Body of pancreas (tissue), 4 donors: ENCODE measurements at regions not wholly inside any gene's neighbourhood (a gene's known extent, or its start where the extent isn't known, plus 50 kb on each side); places are given as distances from the start of the nearest gene placed in this dataset.

Experiments
- ATAC-seq: fragments of 150-250 bp; one replicate; pipeline ENCODE4 v1.9.1; 2016
- DNase-seq, 4 donors: peaks; one replicate each; pipeline ENCODE4 v3.0.0-alpha.2; 2019
- H3K27ac ChIP-seq, 4 donors: fragments of 200-600 bp; sonication (generic); 1 replicate in 3 of 4; 2 replicates in 1 of 4; pipeline versions ENCODE4 v1.5.1 to v1.6.1; 2016 to 2019; ENCODE audit warnings: mild to moderate bottlenecking in 1 of 4, mixed read lengths in 1 of 4, moderate library complexity in 1 of 4
- H3K27me3 ChIP-seq, 2 donors: fragments of 200-600 bp; sonication (generic); one replicate each; pipeline ENCODE4 v1.6.0; 2016; ENCODE audit warnings: mild to moderate bottlenecking in 1 of 2
- H3K36me3 ChIP-seq, 2 donors: fragments of 200-600 bp; sonication (generic); replicated peaks in 1 of 2; 2 replicates each; pipeline ENCODE4 v1.5.1; 2016; ENCODE audit warnings: low read depth in 2 of 2; ENCODE audit not compliant: insufficient read depth in 1 of 2
- H3K4me1 ChIP-seq: fragments of 200-600 bp; sonication (generic); one replicate; pipeline ENCODE4 v1.6.0; 2016
- H3K4me3 ChIP-seq, 2 donors: fragments of 200-600 bp; sonication (generic); 1 replicate in 1 of 2; 2 replicates in 1 of 2; pipeline ENCODE4 v1.5.1; 2016 to 2019
- H3K9me3 ChIP-seq, 3 donors: fragments of 200-600 bp; sonication (generic); 1 replicate in 2 of 3; 2 replicates in 1 of 3; pipeline ENCODE4 v1.5.1; 2016
- CTCF ChIP-seq, 7 experiments: fragments of 450-650 bp in 4 of 7; fragments of 200-600 bp in 3 of 7; sonication (generic) in 3 of 7; IDR thresholded peaks; one replicate each; pipeline ENCODE4 v1.5.1; 2016 to 2019; ENCODE audit warnings: antibody characterized with exemption in 7 of 7
- POLR2A ChIP-seq, 3 donors: fragments of 450-650 bp; IDR thresholded peaks; one replicate each; pipeline ENCODE4 v1.6.1; 2016; ENCODE audit warnings: antibody characterized with exemption in 3 of 3, mild to moderate bottlenecking in 2 of 3
- WGBS, 2 donors: methylation state at CpG; one replicate each; pipeline ENCODE4 v1.1.5; 2017; 5-methylcytosine and 5-hydroxymethylcytosine counted together
- intact Hi-C: fragments of 100-400 bp; cut with DNase I; formaldehyde crosslinking; loops from one replicate; pipeline ENCODE4 v1.15.1; 2023

GRCh38 chr7:124459101-124460055 lies 306.2 kb downstream of the GPR37 start:
- H3K9me3 ChIP-seq = no peaks in the 10 kb centered on the region
- H3K27ac ChIP-seq = peak overlapping the region in 3 of 4 donors; percentile 32 to 64 (median 55)
- no peak for TF ChIP-seq POLR2A (IDR thresholded peaks at IDR 0.05)
- TF ChIP-seq CTCF (IDR thresholded peaks at IDR 0.05) = no peak
- H3K27me3 ChIP-seq = no peaks in the 10 kb centered on the region
- WGBS, 2 donors = 12 to 21% methylated on average over 8 of the region's 8 CpGs
- no peaks in the 10 kb centered on the region for H3K4me1 ChIP-seq
- no peak overlapping the region for H3K4me3 ChIP-seq
- ATAC-seq (peak; percentile 80), DNase-seq (peak in 1 of 4 donors; percentile 9)
- intact Hi-C loops = no loop called here
- no peaks in the 10 kb centered on the region for H3K36me3 ChIP-seq

DNA sequence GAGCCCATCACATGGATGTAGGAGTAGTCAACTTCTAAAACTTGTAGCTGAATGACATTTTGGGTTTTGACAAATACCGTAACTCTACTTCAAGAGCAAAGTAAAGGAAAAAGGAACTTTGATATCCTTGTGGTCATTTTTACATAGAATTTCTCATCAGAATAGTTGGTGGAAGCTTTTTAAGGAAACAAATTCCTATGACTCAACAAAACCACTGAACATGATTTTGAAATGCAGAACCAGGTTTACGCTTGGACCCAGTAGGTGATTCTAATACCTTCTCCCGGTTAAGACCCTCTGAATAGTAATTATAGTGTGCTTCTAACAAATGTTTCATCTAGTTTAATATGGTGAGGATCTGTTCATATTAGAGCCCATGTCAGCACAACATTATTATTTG lies 307.8 kb downstream of the GPR37 start:
- intact Hi-C loops = no loop called here
- H3K9me3 ChIP-seq = no peaks in the 10 kb centered on the region
- DNase-seq (no peak), ATAC-seq (no peak)
- no peak for TF ChIP-seq CTCF (IDR thresholded peaks at IDR 0.05)
- TF ChIP-seq POLR2A (IDR thresholded peaks at IDR 0.05) = no peak
- no peak overlapping the region for H3K27ac ChIP-seq
- no peaks in the 10 kb centered on the region for H3K36me3 ChIP-seq
- WGBS, 2 donors = 76 to 95% methylated on average over 3 of the region's 3 CpGs
- H3K4me1 ChIP-seq = no peaks in the 10 kb centered on the region
- no peak overlapping the region for H3K4me3 ChIP-seq
- no peaks in the 10 kb centered on the region for H3K27me3 ChIP-seq

DNA sequence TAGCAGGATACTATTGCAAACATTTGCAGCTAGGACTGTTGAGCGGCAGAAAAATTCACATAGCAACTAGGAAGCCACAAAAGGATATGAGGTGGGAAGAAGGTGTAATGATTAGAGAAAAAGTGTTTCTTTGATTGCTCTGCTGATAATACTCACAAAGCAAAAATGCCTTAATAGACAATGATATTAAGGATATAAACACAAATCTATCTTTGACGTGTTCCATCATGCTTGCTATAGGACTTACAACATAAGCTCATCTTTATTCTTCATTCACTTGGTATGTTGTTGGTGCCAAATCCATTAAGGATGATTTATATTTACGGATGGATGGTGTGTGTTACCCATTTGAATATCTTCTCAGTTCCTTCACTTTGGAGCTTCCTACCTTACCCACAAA lies 309.3 kb downstream of the GPR37 start:
- Histone ChIP-seq H3K27me3 (no peaks in the 10 kb centered on the region), H3K36me3 (no peaks in the 10 kb centered on the region), H3K4me1 (no peaks in the 10 kb centered on the region), H3K27ac (no peak overlapping the region), H3K9me3 (no peaks in the 10 kb centered on the region), H3K4me3 (no peak overlapping the region)
- intact Hi-C loops = no loop called here
- DNase-seq (no peak), ATAC-seq (no peak)
- TF ChIP-seq POLR2A (IDR thresholded peaks at IDR 0.05) (no peak), CTCF (IDR thresholded peaks at IDR 0.05) (no peak)
- WGBS, 2 donors = 77 to 79% methylated on average over 3 of the region's 3 CpGs

DNA sequence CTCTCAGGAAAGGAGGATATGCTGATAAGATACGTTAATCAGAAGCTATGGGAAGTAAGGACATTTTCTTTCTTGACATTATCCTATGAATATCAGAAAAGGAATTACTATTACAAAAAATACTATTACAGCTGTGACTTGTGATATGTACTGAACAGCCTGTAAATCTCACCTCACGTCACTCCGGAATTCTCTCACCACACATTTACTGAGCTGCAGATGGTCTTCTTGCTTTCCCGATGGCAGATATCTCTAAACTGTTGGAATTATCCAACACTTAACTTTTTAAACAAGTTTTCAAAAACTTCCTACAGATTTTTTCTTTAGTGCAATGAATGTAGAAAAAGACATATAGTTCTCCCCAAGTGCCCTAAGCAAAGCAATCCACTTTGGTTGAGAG lies 313.4 kb downstream of the GPR37 start:
- intact Hi-C loops = no loop called here
- Histone ChIP-seq H3K27ac (no peak overlapping the region), H3K9me3 (no peaks in the 10 kb centered on the region), H3K4me3 (no peak overlapping the region), H3K36me3 (no peaks in the 10 kb centered on the region), H3K27me3 (no peaks in the 10 kb centered on the region), H3K4me1 (no peaks in the 10 kb centered on the region)
- ATAC-seq (no peak), DNase-seq (no peak)
- TF ChIP-seq POLR2A (IDR thresholded peaks at IDR 0.05) = no peak
- TF ChIP-seq CTCF (IDR thresholded peaks at IDR 0.05) = no peak
- WGBS, 2 donors = 62 to 72% methylated on average over 4 of the region's 4 CpGs

DNA sequence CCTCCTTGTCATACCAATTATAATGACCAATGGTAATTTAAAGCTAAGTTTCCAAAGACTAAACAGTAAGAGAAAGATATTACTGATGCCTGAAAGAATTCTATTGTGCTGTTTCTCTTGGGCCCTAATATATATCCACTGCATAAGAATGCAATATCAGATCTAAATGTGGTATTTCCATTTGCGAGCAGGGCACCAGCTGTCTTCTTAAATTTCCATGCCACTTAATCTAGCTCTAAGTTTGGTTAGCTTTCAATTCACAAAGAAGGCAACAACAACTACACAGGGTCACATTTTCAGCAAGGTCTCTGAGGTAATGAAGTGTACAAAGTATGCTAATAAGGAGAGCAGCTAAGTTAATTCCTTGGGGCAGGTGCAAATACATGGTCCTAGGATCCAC lies 315.7 kb downstream of the GPR37 start:
- TF ChIP-seq CTCF (IDR thresholded peaks at IDR 0.05) = no peak
- Histone ChIP-seq H3K36me3 (no peaks in the 10 kb centered on the region), H3K4me3 (no peak overlapping the region), H3K27me3 (no peaks in the 10 kb centered on the region), H3K4me1 (no peaks in the 10 kb centered on the region), H3K27ac (no peak overlapping the region), H3K9me3 (no peaks in the 10 kb centered on the region)
- ATAC-seq = no peak
- no peak for DNase-seq
- intact Hi-C loops = no loop called here
- WGBS, 2 donors = 68 to 84% methylated on average over 1 of the region's 1 CpG
